Breast epithelium (tissue), 3 donors: ENCODE measurements at regions not wholly inside any gene's neighbourhood (a gene's known extent, or its start where the extent isn't known, plus 50 kb on each side); places are given as distances from the start of the nearest gene placed in this dataset.

Experiments used
- CTCF ChIP-seq, 3 donors: fragments of 450-650 bp; IDR thresholded peaks; one replicate each; pipeline ENCODE4 v1.5.1; 2016 to 2017; ENCODE audit warnings: antibody characterized with exemption in 3 of 3, mild to moderate bottlenecking in 3 of 3, moderate library complexity in 3 of 3
- POLR2A ChIP-seq: fragments of 450-650 bp; IDR thresholded peaks from one replicate; pipeline ENCODE4 v1.6.1; 2016; ENCODE audit warnings: antibody characterized with exemption, mild to moderate bottlenecking, moderate library complexity

GRCh38 chr3:104429727-104430126, 937.0 kb upstream of the ALCAM start:
- TF ChIP-seq CTCF (IDR thresholded peaks at IDR 0.05) (no peak), POLR2A (no peak)
